Astrocyte of the cerebellum (primary cell): ENCODE measurements at regions not wholly inside any gene's neighbourhood (a gene's known extent, or its start where the extent isn't known, plus 50 kb on each side); places are given as distances from the start of the nearest gene placed in this dataset.
"Not testable (repeated sequence)": the region's sequence is repeated elsewhere in the genome, so short reads cannot be mapped to it uniquely, and the experiment has no call there.

Source experiments
- DNase-seq: peaks from one replicate; pipeline ENCODE4 v3.0.0-alpha.2; 2011; ENCODE audit warnings: low read depth
- H3K4me3 ChIP-seq: 2 replicates; pipeline ENCODE4 v1.5.1; 2011; ENCODE audit warnings: mild to moderate bottlenecking, low read depth, low read length, moderate library complexity
- CTCF ChIP-seq: IDR thresholded peaks from 2 replicates; pipeline ENCODE4 v1.5.1; 2012; ENCODE audit warnings: low read length, low read depth, moderate library complexity, mild to moderate bottlenecking; ENCODE audit errors: missing control alignments
- in situ Hi-C: cut with HindIII; loops from 2 replicates; pipeline ENCODE4 v1.10.0; 2017; ENCODE audit warnings: low sequenced_read_pairs

- no peak overlapping the region for H3K4me3 ChIP-seq
- no peak for TF ChIP-seq CTCF
- no peak for DNase-seq
- in situ Hi-C loops, result no loop called here
These were observed 975.8 kb upstream of the AUTS2 start for GRCh38 chr7:68622500-68622899.

- in situ Hi-C loops, result no loop called here
- no peak for TF ChIP-seq CTCF
- H3K4me3 ChIP-seq, result no peak overlapping the region
- DNase-seq, result no peak
These were observed 975.2 kb upstream of the AUTS2 start for GRCh38 chr7:68623030-68623429.

- in situ Hi-C loops, result no loop called here
- no peak for TF ChIP-seq CTCF
- no peak for DNase-seq
- H3K4me3 ChIP-seq, result no peak overlapping the region
These were observed 970.9 kb upstream of the AUTS2 start for GRCh38 chr7:68627247-68627864.

GRCh38 chr7:68630914-68631313, 967.4 kb upstream of the AUTS2 start:
- DNase-seq, H3K4me3 ChIP-seq, in situ Hi-C loops: not testable (repeated sequence)

GRCh38 chr7:68640103-68640502, 958.2 kb upstream of the AUTS2 start:
- in situ Hi-C loops, result no loop called here
- no peak overlapping the region for H3K4me3 ChIP-seq
- no peak for TF ChIP-seq CTCF
- DNase-seq, result no peak

- in situ Hi-C loops, result no loop called here
- no peak overlapping the region for H3K4me3 ChIP-seq
- DNase-seq, result no peak
- TF ChIP-seq CTCF, result no peak
These were observed 955.5 kb upstream of the AUTS2 start for GRCh38 chr7:68642727-68643126.

GRCh38 chr7:68663392-68663791, 934.9 kb upstream of the AUTS2 start:
- no peak overlapping the region for H3K4me3 ChIP-seq
- TF ChIP-seq CTCF, result no peak
- in situ Hi-C loops, result no loop called here
- DNase-seq, result no peak
